ENCODE measurements at regions not wholly inside any gene's neighbourhood (a gene's known extent, or its start where the extent isn't known, plus 50 kb on each side); places are given as distances from the start of the nearest gene placed in this dataset.

- TF ChIP-seq SP1 (IDR thresholded peaks at IDR 0.05; ENCODE audit: low read depth, low read length): no peak
- TF ChIP-seq BCL11A (IDR thresholded peaks at IDR 0.05; ENCODE audit: low read depth in 2 of 2, low read length in 2 of 2): no peak
- TF ChIP-seq, protein P1, sequence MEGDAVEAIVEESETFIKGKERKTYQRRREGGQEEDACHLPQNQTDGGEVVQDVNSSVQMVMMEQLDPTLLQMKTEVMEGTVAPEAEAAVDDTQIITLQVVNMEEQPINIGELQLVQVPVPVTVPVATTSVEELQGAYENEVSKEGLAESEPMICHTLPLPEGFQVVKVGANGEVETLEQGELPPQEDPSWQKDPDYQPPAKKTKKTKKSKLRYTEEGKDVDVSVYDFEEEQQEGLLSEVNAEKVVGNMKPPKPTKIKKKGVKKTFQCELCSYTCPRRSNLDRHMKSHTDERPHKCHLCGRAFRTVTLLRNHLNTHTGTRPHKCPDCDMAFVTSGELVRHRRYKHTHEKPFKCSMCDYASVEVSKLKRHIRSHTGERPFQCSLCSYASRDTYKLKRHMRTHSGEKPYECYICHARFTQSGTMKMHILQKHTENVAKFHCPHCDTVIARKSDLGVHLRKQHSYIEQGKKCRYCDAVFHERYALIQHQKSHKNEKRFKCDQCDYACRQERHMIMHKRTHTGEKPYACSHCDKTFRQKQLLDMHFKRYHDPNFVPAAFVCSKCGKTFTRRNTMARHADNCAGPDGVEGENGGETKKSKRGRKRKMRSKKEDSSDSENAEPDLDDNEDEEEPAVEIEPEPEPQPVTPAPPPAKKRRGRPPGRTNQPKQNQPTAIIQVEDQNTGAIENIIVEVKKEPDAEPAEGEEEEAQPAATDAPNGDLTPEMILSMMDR (IDR thresholded peaks at IDR 0.05; ENCODE audit: control extremely low read depth in 1 of 3, insufficient read depth in 1 of 3, low read depth in 1 of 3, low read length in 3 of 3): no peak
- no peak for TF ChIP-seq RNF2 (IDR thresholded peaks at IDR 0.05; ENCODE audit: borderline replicate concordance, low read depth, low read length, missing control alignments, poor library complexity, severe bottlenecking)
Observed at GRCh38 chr6:103404799-103405198, 1454.9 kb downstream of the HACE1 start.

Data from H1 (cell line).